ENCODE measurements at regions not wholly inside any gene's neighbourhood (a gene's known extent, or its start where the extent isn't known, plus 50 kb on each side); places are given as distances from the start of the nearest gene placed in this dataset.

DNA sequence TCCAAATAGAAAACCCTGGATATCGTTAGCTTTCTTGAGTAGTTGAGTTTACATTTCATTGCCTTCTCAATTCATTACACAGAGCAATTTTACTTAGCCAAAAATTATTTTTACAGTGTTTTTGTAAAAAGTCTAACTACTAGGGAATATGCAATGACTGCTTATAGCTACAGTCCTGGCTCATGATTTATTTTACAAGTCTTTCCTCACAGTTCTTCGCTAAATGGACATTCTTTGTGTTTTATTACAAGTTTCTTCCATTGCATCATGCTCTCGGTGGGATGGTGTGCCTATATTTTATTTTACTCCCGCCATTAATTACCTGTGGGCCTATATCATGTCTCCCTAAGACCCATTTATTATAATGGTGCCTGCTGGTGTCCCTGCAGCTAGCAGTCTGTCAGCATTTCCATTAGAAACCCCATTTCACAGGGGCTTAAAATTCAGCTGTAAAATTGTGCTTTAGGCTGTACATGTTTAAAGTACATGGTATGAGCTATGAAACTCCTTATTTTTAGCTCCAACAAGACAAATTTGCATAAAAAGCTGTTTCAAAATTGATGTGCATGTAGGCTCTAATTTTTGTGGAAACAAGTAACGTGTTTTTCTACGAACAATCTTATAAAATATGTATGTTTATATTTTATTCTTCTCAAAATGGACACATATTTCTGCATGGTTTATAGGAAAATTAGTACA lies 227.4 kb downstream of the SLC7A11 start:
- DNase-seq = no peak

DNA sequence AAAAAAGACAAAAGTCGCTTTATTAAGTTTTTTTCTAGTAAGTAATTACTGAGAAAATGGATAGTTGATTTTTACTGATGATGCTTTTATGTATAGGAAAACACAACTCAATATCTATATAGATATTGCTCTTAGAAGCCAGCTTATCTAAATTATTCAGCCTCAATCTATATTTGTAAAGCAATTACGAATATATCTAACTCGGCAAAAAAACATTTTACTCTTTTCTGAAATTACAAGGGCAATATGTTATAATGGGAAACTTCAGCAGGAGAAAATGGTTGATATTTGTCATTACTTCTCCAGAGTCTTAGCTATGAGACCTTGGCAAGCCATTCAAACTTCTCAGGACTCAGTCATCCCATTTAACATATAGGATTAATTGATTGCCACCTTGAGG lies 228.5 kb downstream of the SLC7A11 start:
- no peak for DNase-seq

DNA sequence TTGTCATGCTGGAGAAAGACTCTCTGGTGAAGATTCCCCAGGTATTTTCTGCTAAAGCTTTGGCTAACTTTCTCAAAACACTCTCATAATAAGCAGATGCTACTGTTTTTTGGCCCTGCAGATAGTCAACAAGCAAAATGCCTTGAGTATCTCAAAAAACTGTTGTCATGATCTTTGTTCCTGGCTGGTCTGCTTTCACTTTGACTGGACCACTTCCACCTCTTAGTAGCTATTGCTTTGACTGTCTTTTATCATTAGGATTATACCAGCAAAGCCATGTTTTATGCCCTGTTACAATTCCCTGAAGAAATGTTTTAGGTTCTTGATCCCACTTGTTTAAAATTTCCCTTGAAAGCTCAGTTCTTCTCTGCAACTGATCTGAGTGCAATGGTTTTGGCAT lies 231.5 kb downstream of the SLC7A11 start:
- DNase-seq = no peak

DNA sequence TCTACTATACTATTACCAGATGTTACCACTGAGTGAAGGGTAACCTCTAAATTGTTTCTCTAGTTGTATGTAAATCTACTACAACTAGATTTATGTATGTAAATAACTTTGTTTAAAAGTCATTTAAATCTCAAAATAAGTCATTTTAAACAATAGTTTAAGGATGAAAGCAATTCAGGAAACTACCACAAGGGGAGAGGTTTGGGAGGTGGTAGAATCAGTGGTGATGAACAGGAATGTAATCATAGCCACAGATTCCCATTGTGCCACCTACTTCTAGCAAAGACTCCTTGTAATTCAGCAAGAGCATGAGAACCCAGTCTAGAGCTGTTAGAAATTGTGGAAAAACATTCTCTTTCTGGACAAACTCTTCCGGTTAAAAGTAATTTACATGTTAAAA lies 234.6 kb downstream of the SLC7A11 start:
- no peak for DNase-seq

DNA sequence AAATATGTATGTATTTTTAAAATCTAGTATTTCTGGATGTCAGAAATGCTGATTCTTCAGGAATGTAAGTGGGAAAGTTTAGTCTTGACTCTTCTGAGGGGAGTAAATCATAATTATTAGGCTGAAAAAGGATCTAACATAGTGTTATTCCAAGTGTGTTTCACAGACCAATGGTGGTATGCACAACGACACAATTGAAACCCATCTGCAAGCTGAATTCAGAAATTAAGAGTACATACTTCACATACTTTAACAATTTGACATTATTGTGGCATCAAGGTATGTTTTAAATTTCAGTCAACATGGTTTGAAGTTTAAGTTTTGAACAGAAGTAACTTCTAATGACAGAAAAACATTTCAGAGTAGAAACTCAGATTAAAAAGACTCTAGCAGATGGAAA lies 236.7 kb downstream of the SLC7A11 start:
- DNase-seq = no peak

GRCh38 chr4:138003248-138003647 lies 238.9 kb downstream of the SLC7A11 start:
- DNase-seq = no peak

DNA sequence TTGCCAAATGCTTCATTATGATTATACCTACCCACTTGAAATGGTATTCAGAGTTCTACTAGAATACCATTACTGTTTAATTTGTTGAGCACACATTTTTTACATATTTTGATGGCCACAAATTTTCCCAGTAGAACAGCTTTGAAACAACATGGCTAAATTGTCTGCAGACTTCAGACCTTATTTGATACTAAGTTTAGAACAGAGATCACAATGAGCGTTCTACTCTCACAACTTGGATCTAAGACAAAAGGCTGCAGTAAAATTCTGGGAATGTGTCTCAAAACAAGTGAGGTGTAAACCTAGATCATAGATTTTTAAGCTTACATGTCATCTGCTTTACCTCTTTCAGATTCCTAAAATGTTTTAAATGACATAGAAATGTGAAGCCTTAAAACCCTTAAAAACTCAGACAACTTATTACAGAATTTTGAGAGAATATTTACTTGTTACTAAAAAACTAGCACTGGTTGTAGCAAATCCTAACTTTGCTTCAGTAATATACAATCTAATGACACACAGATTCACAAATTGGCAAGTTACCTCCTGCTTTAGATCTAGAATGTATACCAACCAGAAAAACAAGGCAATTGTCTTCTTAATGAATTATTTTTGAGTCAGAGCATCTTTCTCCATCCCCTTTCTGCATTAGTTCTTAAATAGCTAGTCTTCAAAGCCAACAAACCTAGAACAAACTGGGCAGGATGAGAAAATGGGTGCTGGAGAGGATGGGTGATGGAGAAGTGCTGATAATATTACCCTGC lies 243.3 kb downstream of the SLC7A11 start:
- DNase-seq = no peak

- DNase-seq = no peak
Observed at GRCh38 chr4:137997496-137997895, 244.7 kb downstream of the SLC7A11 start.

DNA sequence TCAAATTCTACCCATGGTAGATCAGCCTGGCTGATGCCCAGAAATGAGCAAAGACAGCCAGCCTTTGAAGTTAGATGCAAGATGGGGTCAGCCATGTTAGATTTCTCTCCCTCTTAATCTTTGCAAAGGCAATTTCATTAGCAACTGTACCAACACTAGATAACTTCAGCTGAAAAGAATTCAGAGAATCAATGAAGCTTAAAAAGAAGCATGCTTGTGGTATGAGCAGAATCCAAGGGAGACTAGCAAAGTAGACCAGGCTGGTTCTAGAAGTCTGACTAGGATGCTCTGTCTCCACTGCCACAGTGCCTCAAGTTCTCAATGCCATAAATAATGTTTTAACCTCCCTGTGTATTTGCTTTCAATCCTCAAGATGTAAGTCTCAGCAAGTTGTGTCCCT lies 247.3 kb downstream of the SLC7A11 start:
- no peak for DNase-seq

- no peak for DNase-seq
Observed at GRCh38 chr4:137993232-137993631, 248.9 kb downstream of the SLC7A11 start.

- DNase-seq = no peak
Observed at GRCh38 chr4:137981277-137981676, 260.9 kb downstream of the SLC7A11 start.

- no peak for DNase-seq
Observed at GRCh38 chr4:137980641-137981040, 261.5 kb downstream of the SLC7A11 start.

DNA sequence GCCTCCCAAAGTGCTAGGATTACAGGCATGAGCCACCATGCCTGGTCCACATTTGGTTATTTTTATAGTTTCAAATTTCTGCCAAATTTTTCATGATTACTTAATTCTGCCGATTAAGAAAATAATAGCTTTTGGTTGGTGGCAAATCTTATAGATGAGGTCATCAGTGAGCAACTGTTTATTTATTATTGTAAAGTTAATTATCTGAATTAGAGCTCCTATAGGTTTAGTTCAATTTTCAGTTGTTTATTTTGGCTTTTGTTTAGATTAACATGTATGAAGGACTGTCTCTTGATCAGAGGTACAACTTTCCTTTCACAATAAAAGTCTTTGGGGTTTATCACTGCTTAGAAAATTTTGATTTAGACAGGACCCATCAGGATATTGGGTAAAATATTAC lies 262.2 kb downstream of the SLC7A11 start:
- no peak for DNase-seq

- DNase-seq = no peak
Observed at GRCh38 chr4:137968956-137969678, 273.0 kb downstream of the SLC7A11 start.

DNA sequence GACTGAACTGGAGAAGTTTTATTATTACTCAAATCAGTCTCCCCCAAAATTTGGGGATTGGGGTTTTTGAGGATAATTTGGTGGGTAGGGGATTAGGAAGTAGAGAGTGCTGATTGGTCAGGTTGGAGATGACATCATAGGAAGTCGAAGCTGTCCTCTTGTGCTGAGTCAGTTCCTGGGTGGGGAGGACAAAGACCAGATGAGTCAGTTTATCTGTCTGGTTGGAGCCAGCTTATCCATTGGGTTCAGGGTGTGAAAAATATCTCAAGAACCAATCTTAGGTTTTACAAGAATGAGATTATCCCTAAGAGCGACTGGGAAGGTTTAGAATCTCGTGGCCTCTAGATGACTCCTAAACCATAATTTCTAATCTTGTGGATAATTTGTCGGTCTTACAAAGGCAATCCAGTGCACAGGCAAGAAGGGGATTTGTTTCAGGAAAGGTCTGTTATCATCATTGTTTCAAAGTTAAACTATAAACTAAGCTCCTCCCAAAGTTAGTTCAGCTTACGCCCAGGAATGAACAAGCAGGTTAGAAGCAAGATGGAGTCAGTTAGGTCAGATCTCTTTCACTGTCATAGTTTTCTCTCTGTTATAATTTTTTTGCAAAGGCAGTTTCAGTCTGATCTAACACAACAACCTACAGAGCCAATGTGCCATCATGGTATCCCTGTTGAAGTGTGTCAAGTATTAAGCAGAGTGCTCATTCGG lies 274.5 kb downstream of the SLC7A11 start:
- DNase-seq = no peak

GRCh38 chr4:137966504-137966903 lies 275.6 kb downstream of the SLC7A11 start:
- no peak for DNase-seq

GRCh38 chr4:137961051-137961438 lies 281.1 kb downstream of the SLC7A11 start:
- DNase-seq = no peak

DNA sequence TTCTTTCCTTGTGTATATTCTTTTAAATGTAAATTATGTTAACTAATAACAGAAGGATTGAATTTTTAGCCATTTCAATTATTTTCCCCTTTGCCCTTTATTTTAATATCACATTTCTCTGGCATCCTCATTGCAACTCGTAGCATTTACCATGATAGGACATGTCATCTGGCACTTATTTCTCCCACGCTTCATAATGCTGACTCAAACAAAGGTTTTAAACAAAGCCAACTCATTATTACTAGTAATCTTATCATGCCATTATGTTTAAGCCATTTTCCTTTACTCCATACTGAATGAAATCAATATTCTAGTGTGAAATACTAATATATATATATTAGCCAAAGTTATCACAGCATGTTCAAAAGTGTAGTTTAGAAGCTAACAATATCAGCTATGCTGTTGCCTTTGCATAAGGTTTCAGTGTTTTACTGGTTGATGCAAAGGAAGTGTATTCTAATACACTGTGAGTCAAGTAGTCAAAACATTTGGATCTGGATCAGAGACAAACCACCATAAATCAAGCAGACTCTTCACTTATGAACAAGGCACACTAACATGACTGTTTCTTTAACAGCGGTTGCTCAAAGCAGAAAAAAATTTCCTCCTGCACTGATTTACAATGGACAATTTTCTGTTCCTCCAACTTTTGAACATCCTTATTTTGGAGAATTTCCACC lies 281.6 kb downstream of the SLC7A11 start:
- DNase-seq = no peak

GRCh38 chr4:137957806-137958205 lies 284.3 kb downstream of the SLC7A11 start:
- no peak for DNase-seq

DNA sequence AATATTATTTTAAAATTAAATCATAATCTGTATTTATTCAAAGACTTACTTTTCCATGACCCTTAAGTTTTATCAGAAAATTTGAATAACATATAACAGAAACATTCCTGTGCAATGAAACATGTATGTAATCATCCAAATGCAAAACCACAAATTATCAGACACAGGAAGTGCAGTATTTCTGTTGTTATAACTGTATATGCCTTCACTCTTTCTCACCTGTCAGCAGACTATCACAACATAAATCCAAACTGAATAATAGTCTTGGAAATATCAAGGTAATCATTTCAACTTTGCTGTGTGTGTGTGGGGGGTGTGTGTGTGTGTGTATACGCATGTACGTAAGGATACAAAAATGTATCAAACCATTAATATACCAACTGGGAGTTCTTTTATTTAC lies 285.9 kb downstream of the SLC7A11 start:
- no peak for DNase-seq

DNA sequence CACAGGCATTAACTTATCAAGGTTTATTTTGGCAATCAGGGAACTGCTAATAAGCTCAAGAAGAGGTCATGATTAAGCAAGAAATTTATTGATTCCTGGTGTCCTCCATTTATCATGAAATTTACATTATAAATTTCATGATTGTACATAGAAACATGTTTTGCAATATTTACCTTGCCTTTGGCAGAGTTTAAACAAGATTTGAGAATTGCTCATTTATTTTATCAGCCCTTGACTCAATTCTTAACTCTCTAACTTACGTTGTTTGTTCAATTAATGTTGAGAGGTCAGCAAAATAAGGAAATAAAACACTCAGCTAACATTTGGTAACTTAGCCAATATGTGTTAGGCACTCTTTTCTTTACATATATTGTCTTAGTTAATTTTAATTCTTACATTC lies 286.6 kb downstream of the SLC7A11 start:
- DNase-seq = no peak

- no peak for DNase-seq
Observed at GRCh38 chr4:137952116-137952515, 290.0 kb downstream of the SLC7A11 start.
